Fibroblast of lung (primary cell): ENCODE measurements at regions not wholly inside any gene's neighbourhood (a gene's known extent, or its start where the extent isn't known, plus 50 kb on each side); places are given as distances from the start of the nearest gene placed in this dataset.

ENCODE experiments used
- DNase-seq, 2 donors: peaks; one replicate each; pipeline versions ENCODE4 v3.0.0 to v3.0.0-alpha.2; 2010; ENCODE audit warnings: low read depth in 2 of 2
- H2AFZ ChIP-seq: 2 replicates; pipeline ENCODE4 v1.5.1; 2012; ENCODE audit warnings: low read length, control low read depth, inconsistent platforms
- H3K27ac ChIP-seq: 2 replicates; pipeline ENCODE4 v1.5.1; 2011; ENCODE audit warnings: low read length, control low read depth; ENCODE audit not compliant: insufficient read depth
- H3K27me3 ChIP-seq: 2 replicates; pipeline ENCODE4 v1.5.1; 2011; ENCODE audit warnings: mild to moderate bottlenecking, low read length; ENCODE audit not compliant: control insufficient read depth, insufficient read depth
- H3K36me3 ChIP-seq: 2 replicates; pipeline ENCODE4 v1.5.1; 2011; ENCODE audit warnings: low read length; ENCODE audit not compliant: control insufficient read depth, insufficient read depth
- H3K4me1 ChIP-seq: 2 replicates; pipeline ENCODE4 v1.5.1; 2011; ENCODE audit warnings: low read length; ENCODE audit not compliant: control insufficient read depth, insufficient read depth; ENCODE audit errors: extremely low read depth
- H3K4me2 ChIP-seq: 2 replicates; pipeline ENCODE4 v1.5.1; 2011; ENCODE audit warnings: low read length, control low read depth; ENCODE audit not compliant: insufficient read depth; ENCODE audit errors: extremely low read depth
- H3K4me3 ChIP-seq, 4 experiments: fragments of 200-600 bp in 1 of 4; sonication (generic) in 1 of 4; replicated peaks in 1 of 4; 2 replicates each; pipeline ENCODE4 v1.5.1; 2011 to 2016; ENCODE audit warnings: low read length in 4 of 4, low read depth in 3 of 4, mild to moderate bottlenecking in 3 of 4, control low read depth in 2 of 4, inconsistent platforms in 1 of 4, mixed read lengths in 1 of 4; ENCODE audit not compliant: insufficient read depth in 1 of 4; ENCODE audit errors: control extremely low read depth in 1 of 4
- H3K79me2 ChIP-seq: 2 replicates; pipeline ENCODE4 v1.5.1; 2012; ENCODE audit warnings: mild to moderate bottlenecking, low read length, inconsistent platforms; ENCODE audit not compliant: control insufficient read depth, insufficient read depth
- H3K9ac ChIP-seq: 2 replicates; pipeline ENCODE4 v1.5.1; 2011; ENCODE audit warnings: mild to moderate bottlenecking, low read length, control low read depth; ENCODE audit not compliant: insufficient read depth
- H3K9me3 ChIP-seq: 2 replicates; pipeline ENCODE4 v1.5.1; 2012; ENCODE audit warnings: low read depth, low read length; ENCODE audit not compliant: control insufficient read depth, insufficient read depth
- H4K20me1 ChIP-seq: 2 replicates; pipeline ENCODE4 v1.5.1; 2011; ENCODE audit warnings: low read length; ENCODE audit not compliant: control insufficient read depth, insufficient read depth; ENCODE audit errors: extremely low read depth
- CTCF ChIP-seq, 2 donors: IDR thresholded peaks in 1 of 2; conservative IDR thresholded peaks in 1 of 2; 1 replicate in 1 of 2; 2 replicates in 1 of 2; pipeline ENCODE4 v1.5.1; 2011 to 2012; ENCODE audit warnings: low read length in 2 of 2, control low read depth in 1 of 2, inconsistent platforms in 1 of 2, low read depth in 1 of 2, mild to moderate bottlenecking in 1 of 2
- EZH2 ChIP-seq: IDR thresholded peaks from 2 replicates; pipeline ENCODE4 v1.5.1; 2012; ENCODE audit warnings: low read length, control low read depth, mild to moderate bottlenecking; ENCODE audit errors: missing control alignments

- H3K36me3 ChIP-seq = no peaks in the 10 kb centered on the region
- DNase-seq = no peak
- no peak overlapping the region for H3K4me3 ChIP-seq
- no peaks in the 10 kb centered on the region for H3K79me2 ChIP-seq
- no peak overlapping the region for H3K27ac ChIP-seq
- H3K4me2 ChIP-seq = no peak overlapping the region
- H3K4me1 ChIP-seq = no peaks in the 10 kb centered on the region
- no peaks in the 10 kb centered on the region for H3K9me3 ChIP-seq
- H3K27me3 ChIP-seq = no peaks in the 10 kb centered on the region
- H2AFZ ChIP-seq = no peak overlapping the region
- H3K9ac ChIP-seq = no peak overlapping the region
- H4K20me1 ChIP-seq = no peaks in the 10 kb centered on the region
- no peak for TF ChIP-seq EZH2
Observed at GRCh38 chr6:65900928-65901327, 193.9 kb upstream of the EYS start.

- TF ChIP-seq EZH2 (no peak), CTCF (conservative IDR thresholded peaks at IDR 0.05 in 1 of 2, IDR thresholded peaks at IDR 0.05 in 1 of 2; ENCODE audit: low read depth in 1 of 2, low read length in 2 of 2) (no peak)
- H3K36me3 ChIP-seq = no peaks in the 10 kb centered on the region
- H4K20me1 ChIP-seq = no peaks in the 10 kb centered on the region
- H3K27ac ChIP-seq = no peak overlapping the region
- no peaks in the 10 kb centered on the region for H3K4me1 ChIP-seq
- no peak for DNase-seq
- no peak overlapping the region for H3K4me3 ChIP-seq
- H2AFZ ChIP-seq = no peak overlapping the region
- H3K9me3 ChIP-seq = no peaks in the 10 kb centered on the region
- H3K79me2 ChIP-seq = no peaks in the 10 kb centered on the region
- H3K27me3 ChIP-seq = no peaks in the 10 kb centered on the region
- H3K9ac ChIP-seq = no peak overlapping the region
- H3K4me2 ChIP-seq = no peak overlapping the region
Observed at GRCh38 chr6:65896140-65896539, 189.1 kb upstream of the EYS start.

GRCh38 chr6:65876668-65877067 lies 169.6 kb upstream of the EYS start:
- Histone ChIP-seq H3K27me3 (no peaks in the 10 kb centered on the region), H4K20me1 (no peaks in the 10 kb centered on the region), H3K4me3 (no peak overlapping the region), H3K9ac (no peak overlapping the region), H3K36me3 (no peaks in the 10 kb centered on the region), H3K9me3 (no peaks in the 10 kb centered on the region), H2AFZ (no peak overlapping the region), H3K4me2 (no peak overlapping the region), H3K27ac (no peak overlapping the region), H3K4me1 (no peaks in the 10 kb centered on the region), H3K79me2 (no peaks in the 10 kb centered on the region)
- no peak for DNase-seq
- TF ChIP-seq EZH2 (no peak), CTCF (conservative IDR thresholded peaks at IDR 0.05 in 1 of 2, IDR thresholded peaks at IDR 0.05 in 1 of 2; ENCODE audit: low read depth in 1 of 2, low read length in 2 of 2) (no peak)
